ENCODE measurements at regions not wholly inside any gene's neighbourhood (a gene's known extent, or its start where the extent isn't known, plus 50 kb on each side); places are given as distances from the start of the nearest gene placed in this dataset.

DNA sequence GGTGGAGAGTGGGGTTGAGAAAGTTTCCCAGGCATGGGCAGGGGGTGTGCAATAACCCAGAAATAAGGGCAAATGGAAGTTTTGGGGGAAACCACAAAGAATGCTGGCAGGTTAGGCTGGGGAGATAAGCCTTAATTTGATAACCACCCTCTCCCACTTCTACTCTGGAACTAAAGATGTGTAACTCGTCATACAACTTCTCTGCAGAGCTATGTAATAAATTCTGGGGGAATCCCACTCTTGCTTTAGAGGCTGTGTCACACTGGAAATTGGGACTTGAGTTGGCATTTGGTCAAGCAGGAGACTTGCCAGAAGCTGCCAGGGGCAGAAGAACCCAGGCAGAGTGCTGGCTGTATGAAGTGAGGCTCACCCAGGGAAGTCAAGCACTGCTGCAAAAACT is 170.9 kb upstream of the CPEB2 start:
- no peak for DNase-seq

- no peak for DNase-seq
Measured at GRCh38 chr4:14833053-14833452, 169.2 kb upstream of the CPEB2 start.

- DNase-seq: no peak
Measured at GRCh38 chr4:14834382-14834781, 167.9 kb upstream of the CPEB2 start.

DNA sequence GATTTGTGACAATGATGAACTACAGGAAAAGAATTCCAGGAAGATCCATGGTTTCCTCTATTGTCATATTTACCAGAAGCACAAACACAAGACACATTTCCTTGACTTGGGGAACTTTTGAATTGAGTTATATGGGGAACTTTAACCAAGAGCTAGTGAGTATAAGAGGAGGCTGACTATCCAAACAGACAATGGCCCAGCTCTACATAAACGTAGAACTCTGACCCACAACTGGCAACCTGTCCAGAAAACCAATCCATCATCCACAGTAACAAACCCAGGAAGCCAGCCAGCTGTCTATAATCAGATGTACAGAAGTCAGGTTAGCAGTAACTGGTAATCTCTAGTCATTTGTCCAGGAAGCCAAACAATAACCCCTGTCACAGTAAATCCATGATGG is 167.0 kb upstream of the CPEB2 start:
- DNase-seq: no peak

- no peak for DNase-seq
Measured at GRCh38 chr4:14835708-14836425, 166.4 kb upstream of the CPEB2 start.

GRCh38 chr4:14837860-14838259 is 164.4 kb upstream of the CPEB2 start:
- no peak for DNase-seq

DNA sequence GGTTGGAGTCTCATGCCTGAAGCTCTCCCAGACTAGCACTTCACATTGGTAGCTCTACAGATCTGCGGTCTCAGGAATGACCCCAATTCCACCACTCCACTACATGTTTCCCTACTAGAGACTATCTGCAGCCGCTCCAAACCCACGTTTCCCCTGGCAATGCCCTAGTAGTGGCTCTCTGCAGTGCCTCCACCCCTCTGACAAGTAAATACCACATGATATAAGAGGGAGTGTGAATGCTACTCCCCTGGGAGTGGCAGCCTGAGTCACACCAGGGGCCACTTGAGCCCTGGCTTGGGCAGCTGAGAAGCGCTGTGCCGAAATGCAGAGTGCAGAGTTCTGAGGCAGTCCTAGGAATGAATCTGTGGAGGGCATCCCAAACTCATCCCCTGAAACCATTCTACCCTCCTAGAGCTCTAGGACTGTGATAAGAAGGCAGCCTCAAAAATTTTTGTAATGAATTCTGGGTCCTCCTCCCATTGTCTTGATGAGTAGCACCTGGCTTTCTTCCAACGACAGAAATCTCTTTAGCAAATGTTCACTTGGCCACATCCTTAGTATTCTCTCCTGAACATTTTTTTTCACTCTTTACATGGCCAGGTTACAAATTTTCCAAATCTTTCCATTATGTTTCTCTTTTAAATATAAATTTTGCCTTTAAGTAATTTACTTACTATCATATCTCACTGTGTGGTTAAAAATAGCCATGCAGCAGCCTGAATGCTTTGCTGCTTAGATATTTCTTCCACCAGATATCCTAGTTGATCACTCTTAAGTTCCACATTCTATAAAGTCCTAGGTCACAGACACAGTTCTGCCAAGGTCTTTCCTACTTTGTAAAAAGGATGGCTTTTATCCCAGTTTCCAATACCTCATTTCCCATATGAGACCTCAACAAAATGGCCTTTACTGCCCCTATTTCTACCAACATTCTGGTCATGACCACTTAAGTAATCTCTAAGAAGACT is 160.2 kb upstream of the CPEB2 start:
- no peak for DNase-seq

- DNase-seq: no peak
Measured at GRCh38 chr4:14842964-14843630, 159.2 kb upstream of the CPEB2 start.

DNA sequence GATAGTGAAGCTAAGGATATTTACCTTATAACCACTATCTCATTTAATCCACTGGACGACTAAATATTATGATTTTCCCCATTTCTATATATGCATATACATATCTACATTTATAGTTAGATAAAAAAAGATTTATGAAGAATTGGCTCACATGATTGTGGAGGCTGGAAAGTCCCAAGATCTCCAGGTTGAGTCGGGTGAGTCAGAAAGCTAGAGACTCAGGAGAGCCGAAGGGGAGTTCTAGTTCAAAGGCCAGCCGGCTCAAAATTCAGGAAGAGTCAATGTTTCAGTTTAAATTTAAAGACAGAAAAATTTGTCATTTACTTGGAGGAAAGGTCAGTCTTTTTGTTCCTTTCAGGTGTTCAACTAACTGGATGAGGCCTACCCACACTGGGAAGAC is 158.2 kb upstream of the CPEB2 start:
- no peak for DNase-seq

- DNase-seq: no peak
Measured at GRCh38 chr4:14848229-14848628, 154.1 kb upstream of the CPEB2 start.

DNA sequence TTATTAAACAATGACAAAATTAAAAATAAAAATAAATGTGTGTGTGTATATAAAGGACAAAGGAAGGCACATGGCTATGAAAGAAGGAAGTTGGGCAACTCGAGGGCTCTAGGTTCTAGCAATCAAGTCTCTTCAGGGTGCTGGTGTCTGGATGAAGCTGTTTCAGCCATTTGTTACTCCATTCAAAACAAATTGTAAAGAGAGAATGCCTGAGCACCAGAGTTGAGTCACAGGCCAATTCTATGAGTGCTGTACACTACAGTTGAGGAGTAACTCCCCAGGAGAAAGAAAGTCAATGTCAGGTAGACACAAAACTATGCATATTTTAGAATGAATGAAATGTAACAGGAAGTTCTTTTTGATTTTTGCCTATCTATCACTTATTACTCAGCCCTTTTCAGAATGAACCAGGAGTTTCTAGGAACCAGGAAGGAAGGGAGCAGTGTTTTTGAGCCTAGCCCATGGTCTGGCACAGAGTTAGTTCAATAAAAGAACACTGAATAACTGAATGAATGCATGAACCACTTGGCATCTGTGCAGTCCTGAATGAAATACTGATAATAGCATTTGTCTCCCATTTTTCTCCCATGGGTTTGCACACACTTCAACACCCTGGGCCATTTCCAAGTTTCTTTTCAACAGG is 151.7 kb upstream of the CPEB2 start:
- peak in 1 of 5 donors; percentile 8 for DNase-seq

- no peak for DNase-seq
Measured at GRCh38 chr4:14853176-14853943, 148.9 kb upstream of the CPEB2 start.

GRCh38 chr4:14855719-14856061 is 146.6 kb upstream of the CPEB2 start:
- no peak for DNase-seq

GRCh38 chr4:14856062-14856933 is 146.0 kb upstream of the CPEB2 start:
- DNase-seq: peak in 1 of 5 donors; percentile 61

GRCh38 chr4:14856934-14857235 is 145.4 kb upstream of the CPEB2 start:
- no peak for DNase-seq

GRCh38 chr4:14857475-14857874 is 144.8 kb upstream of the CPEB2 start:
- DNase-seq: no peak

DNA sequence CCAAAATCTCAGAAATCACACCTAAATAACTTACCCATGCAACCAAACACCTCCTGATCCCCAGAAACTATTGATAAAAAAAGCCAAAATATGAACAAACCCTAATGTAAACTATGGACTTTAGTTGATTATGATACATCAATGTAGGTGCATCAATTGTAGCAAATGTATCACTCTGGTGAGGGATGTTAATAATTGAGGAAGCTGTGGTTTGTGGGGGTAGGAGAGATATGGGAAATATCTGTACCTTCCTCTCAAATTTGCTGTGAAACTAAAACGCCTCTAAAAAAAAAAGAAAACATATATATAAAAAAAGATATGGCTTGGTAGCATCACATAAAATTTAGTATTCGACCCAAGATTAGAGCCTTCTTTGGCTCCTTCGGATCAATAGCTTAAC is 144.3 kb upstream of the CPEB2 start:
- DNase-seq: no peak

- DNase-seq: no peak
Measured at GRCh38 chr4:14862891-14863290, 139.4 kb upstream of the CPEB2 start.

- DNase-seq: no peak
Measured at GRCh38 chr4:14863418-14864364, 138.6 kb upstream of the CPEB2 start.

DNA sequence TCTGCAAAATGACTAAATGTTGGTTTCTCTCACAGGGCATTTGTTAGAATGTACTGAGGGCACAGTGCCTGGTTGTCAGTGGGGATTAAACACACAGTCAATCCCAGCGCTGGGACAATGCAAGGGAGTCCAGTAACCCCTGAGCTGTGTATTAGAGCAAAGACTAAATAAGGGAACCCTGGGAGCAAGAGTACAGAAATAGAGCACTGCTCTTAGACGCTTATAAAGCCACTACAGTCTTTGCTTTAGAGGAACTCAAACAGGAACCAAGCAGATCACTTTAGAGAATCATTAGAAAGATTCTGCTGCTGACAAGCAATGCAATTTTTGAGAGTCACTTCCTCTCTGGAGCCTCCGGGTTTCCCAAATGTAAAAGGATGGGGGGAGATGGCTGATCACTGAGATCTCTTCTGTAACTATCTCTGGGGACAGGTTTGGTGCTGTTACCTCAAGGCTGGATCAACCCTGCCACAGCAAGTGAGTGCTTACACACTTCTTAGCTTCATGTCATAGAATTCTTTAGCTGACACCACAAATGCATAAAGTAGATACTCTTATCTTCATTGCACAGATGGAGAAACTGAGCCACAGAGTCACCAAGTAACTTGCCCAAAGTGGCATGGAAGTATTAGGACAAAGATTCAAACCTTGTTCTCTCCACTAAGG is 137.8 kb upstream of the CPEB2 start:
- no peak for DNase-seq
